HFF-Myc (cell line): ENCODE measurements at regions not wholly inside any gene's neighbourhood (a gene's known extent, or its start where the extent isn't known, plus 50 kb on each side); places are given as distances from the start of the nearest gene placed in this dataset.

Source experiments
- DNase-seq: peaks from one replicate; pipeline ENCODE4 v3.0.0-alpha.2; 2011; ENCODE audit warnings: low read depth; ENCODE audit errors: extremely low read depth
- H3K4me3 ChIP-seq: replicated peaks from 2 replicates; pipeline ENCODE4 v1.5.1; 2011; ENCODE audit warnings: low read depth, mild to moderate bottlenecking, control low read depth, low read length
- TF ChIP-seq, protein P1 (sequence below): IDR thresholded peaks from 2 replicates; pipeline ENCODE4 v1.5.1; 2012; ENCODE audit warnings: mild to moderate bottlenecking, low read depth, low read length, control low read depth; ENCODE audit errors: missing control alignments

DNA sequence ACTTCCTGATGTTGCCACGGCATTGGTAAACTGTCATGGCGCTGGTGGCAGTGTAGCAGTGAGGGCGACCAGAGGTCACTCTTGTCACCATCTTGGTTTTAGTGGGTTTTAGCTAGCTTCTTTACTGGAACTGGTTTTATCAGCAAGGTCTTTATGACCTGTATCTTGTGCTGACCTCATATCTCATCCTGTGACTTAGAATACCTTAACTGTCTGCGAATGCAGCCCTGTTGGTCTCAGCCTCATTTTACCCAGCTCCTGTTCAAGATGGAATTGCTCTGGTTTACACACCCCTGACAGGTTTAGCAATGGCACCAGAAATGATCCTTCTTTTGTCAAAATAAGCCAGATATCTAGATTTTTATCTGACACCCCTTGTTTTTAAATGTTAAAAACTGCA is 85.3 kb downstream of the ARL4A start:
- H3K4me3 ChIP-seq: no peak overlapping the region
- no peak for DNase-seq
- TF ChIP-seq, protein P1, sequence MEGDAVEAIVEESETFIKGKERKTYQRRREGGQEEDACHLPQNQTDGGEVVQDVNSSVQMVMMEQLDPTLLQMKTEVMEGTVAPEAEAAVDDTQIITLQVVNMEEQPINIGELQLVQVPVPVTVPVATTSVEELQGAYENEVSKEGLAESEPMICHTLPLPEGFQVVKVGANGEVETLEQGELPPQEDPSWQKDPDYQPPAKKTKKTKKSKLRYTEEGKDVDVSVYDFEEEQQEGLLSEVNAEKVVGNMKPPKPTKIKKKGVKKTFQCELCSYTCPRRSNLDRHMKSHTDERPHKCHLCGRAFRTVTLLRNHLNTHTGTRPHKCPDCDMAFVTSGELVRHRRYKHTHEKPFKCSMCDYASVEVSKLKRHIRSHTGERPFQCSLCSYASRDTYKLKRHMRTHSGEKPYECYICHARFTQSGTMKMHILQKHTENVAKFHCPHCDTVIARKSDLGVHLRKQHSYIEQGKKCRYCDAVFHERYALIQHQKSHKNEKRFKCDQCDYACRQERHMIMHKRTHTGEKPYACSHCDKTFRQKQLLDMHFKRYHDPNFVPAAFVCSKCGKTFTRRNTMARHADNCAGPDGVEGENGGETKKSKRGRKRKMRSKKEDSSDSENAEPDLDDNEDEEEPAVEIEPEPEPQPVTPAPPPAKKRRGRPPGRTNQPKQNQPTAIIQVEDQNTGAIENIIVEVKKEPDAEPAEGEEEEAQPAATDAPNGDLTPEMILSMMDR: no peak

DNA sequence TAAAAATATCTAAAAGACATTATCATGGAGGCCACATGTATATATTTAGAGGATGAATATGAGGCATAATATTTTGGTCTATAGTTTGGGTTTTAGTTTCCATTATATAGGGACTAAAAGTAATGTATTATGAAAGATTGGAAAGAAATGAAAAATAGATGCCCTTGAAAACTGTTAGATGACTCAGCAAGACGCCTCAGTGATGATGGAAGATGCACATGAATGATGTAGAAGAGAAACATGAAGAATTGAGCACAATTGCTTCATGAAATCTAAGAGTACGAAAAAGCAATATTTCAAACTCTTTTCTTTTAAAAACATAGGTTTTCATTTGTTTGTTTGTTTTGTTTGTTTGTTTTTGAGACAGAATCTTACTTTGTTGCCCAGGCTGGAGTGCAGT is 89.8 kb downstream of the ARL4A start:
- DNase-seq: no peak
- TF ChIP-seq, protein P1: no peak

GRCh38 chr7:12779947-12780346 is 92.5 kb downstream of the ARL4A start:
- TF ChIP-seq, protein P1: no peak

More for the DNA sequence above, 89.8 kb downstream of the ARL4A start:
- no peak overlapping the region for H3K4me3 ChIP-seq

DNA sequence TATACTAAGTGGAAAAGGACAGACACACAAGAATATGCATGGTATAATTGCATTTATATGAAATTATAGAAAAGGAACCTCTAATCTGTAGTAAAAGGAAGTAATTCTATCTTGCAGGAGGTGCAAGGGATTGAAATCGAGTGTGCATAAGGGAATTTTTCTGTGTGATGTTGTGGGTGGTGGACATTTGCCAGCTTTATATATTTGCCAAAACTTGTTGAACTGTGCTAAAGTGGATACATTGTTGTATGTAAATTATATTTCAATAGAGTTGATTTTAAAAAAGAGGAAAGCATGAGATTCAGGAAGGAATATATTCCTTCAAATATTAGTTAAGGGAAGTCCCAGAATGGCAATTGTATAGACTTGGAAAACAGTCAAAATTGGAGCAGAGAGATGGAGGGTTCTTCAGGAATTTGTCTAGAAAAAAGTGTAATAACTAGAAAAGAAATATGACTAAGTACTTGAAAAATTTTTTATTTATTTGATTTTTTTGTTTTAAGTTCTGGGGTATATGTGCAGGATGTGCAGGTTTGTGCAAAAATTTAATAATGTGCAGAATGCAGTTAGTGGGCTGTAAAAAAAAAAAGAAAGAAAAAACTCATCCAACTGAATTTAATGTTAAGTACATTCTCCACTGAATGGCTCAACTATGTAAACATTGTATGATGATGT is 96.1 kb downstream of the ARL4A start:
- TF ChIP-seq, protein P1: no peak
- H3K4me3 ChIP-seq: no peak overlapping the region
- no peak for DNase-seq

More at GRCh38 chr7:12779947-12780346, 92.5 kb downstream of the ARL4A start:
- no peak for DNase-seq
- H3K4me3 ChIP-seq: no peak overlapping the region

GRCh38 chr7:12785473-12785872 is 98.0 kb downstream of the ARL4A start:
- no peak for DNase-seq
- TF ChIP-seq, protein P1: no peak
- no peak overlapping the region for H3K4me3 ChIP-seq

GRCh38 chr7:12786494-12786893 is 99.1 kb downstream of the ARL4A start:
- no peak overlapping the region for H3K4me3 ChIP-seq
- TF ChIP-seq, protein P1: no peak
- DNase-seq: no peak

GRCh38 chr7:12788171-12788570 is 100.7 kb downstream of the ARL4A start:
- H3K4me3 ChIP-seq: no peak overlapping the region
- no peak for DNase-seq
- TF ChIP-seq, protein P1: no peak
